ENCODE measurements at regions not wholly inside any gene's neighbourhood (a gene's known extent, or its start where the extent isn't known, plus 50 kb on each side); places are given as distances from the start of the nearest gene placed in this dataset.
"Not testable (repeated sequence)": the region's sequence is repeated elsewhere in the genome, so short reads cannot be mapped to it uniquely, and the experiment has no call there.

- DNase-seq (ENCODE audit: extremely low read depth in 1 of 2, low read depth in 1 of 2), result no peak
Measured at GRCh38 chr2:226483745-226484619, 315.6 kb downstream of the IRS1 start.

- no peak for DNase-seq (ENCODE audit: extremely low read depth in 1 of 2, low read depth in 1 of 2)
Measured at GRCh38 chr2:226483143-226483542, 316.5 kb downstream of the IRS1 start.

- DNase-seq (ENCODE audit: extremely low read depth in 1 of 2, low read depth in 1 of 2), result no peak
Measured at GRCh38 chr2:226478109-226478809, 321.4 kb downstream of the IRS1 start.

GRCh38 chr2:226477221-226478108 is 322.2 kb downstream of the IRS1 start:
- no peak for DNase-seq (ENCODE audit: extremely low read depth in 1 of 2, low read depth in 1 of 2)

GRCh38 chr2:226475650-226476049 is 324.0 kb downstream of the IRS1 start:
- DNase-seq (ENCODE audit: extremely low read depth in 1 of 2, low read depth in 1 of 2), result no peak

- no peak for DNase-seq (ENCODE audit: extremely low read depth in 1 of 2, low read depth in 1 of 2)
Measured at GRCh38 chr2:226474131-226474530, 325.5 kb downstream of the IRS1 start.

GRCh38 chr2:226471987-226472470 is 327.6 kb downstream of the IRS1 start:
- no peak for DNase-seq (ENCODE audit: extremely low read depth in 1 of 2, low read depth in 1 of 2)

GRCh38 chr2:226467633-226468032 is 332.0 kb downstream of the IRS1 start:
- no peak for DNase-seq (ENCODE audit: extremely low read depth in 1 of 2, low read depth in 1 of 2)

GRCh38 chr2:226467221-226467620 is 332.4 kb downstream of the IRS1 start:
- no peak for DNase-seq (ENCODE audit: extremely low read depth in 1 of 2, low read depth in 1 of 2)

GRCh38 chr2:226466589-226466988 is 333.0 kb downstream of the IRS1 start:
- no peak for DNase-seq (ENCODE audit: extremely low read depth in 1 of 2, low read depth in 1 of 2)

- DNase-seq (ENCODE audit: extremely low read depth in 1 of 2, low read depth in 1 of 2), result no peak
Measured at GRCh38 chr2:226466124-226466523, 333.5 kb downstream of the IRS1 start.

- no peak for DNase-seq (ENCODE audit: extremely low read depth in 1 of 2, low read depth in 1 of 2)
Measured at GRCh38 chr2:226464380-226464779, 335.2 kb downstream of the IRS1 start.

GRCh38 chr2:226463154-226463553 is 336.5 kb downstream of the IRS1 start:
- DNase-seq (ENCODE audit: extremely low read depth in 1 of 2, low read depth in 1 of 2), result no peak

- no peak for DNase-seq (ENCODE audit: extremely low read depth in 1 of 2, low read depth in 1 of 2)
Measured at GRCh38 chr2:226461981-226462380, 337.6 kb downstream of the IRS1 start.

GRCh38 chr2:226456144-226456543 is 343.5 kb downstream of the IRS1 start:
- DNase-seq (ENCODE audit: extremely low read depth in 1 of 2, low read depth in 1 of 2), result not testable (repeated sequence)

GRCh38 chr2:226452768-226453167 is 346.9 kb downstream of the IRS1 start:
- no peak for DNase-seq (ENCODE audit: extremely low read depth in 1 of 2, low read depth in 1 of 2)

GRCh38 chr2:226451486-226451885 is 348.1 kb downstream of the IRS1 start:
- no peak for DNase-seq (ENCODE audit: extremely low read depth in 1 of 2, low read depth in 1 of 2)

GRCh38 chr2:226450141-226450540 is 349.5 kb downstream of the IRS1 start:
- DNase-seq (ENCODE audit: extremely low read depth in 1 of 2, low read depth in 1 of 2), result no peak

GRCh38 chr2:226447338-226448300 is 352.0 kb downstream of the IRS1 start:
- DNase-seq (ENCODE audit: extremely low read depth in 1 of 2, low read depth in 1 of 2), result no peak
